ENCODE measurements at regions not wholly inside any gene's neighbourhood (a gene's known extent, or its start where the extent isn't known, plus 50 kb on each side); places are given as distances from the start of the nearest gene placed in this dataset.

DNA sequence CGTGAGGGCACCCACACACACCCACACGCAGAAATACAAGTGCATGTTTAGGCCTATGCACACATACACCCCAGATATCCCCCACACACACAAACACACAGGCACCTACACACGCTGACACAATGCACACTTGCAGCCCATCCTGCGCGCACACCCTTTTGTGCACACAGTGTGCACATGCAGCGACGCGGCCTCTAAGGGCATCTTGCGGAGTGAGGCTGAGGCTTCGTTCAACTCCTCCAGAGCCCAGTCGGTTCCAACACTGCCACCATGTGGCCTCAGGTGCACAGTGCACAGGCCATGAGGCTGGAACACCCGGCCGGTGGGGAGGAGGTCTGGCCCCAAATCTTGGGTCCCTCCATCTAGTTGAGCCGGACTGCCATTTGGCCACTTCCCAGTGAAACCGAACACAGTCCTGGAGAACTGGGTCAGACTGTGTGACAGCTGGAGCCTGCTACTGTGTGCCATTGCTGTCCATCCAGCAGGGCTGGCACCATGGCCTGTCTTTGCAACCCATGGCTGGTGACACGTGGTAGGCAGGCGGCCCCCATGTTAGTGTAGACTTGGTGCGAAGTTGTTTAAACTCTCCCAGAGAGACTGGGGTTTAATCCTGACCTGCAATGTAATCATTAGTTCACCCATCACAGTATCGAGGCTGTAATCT lies 97.7 kb upstream of the MVB12B start:
- Histone ChIP-seq H3K9ac (ENCODE audit: insufficient read depth in 1 of 2, low read depth in 2 of 2, low read length in 2 of 2) (no peak overlapping the region), H3K79me2 (ENCODE audit: control insufficient read depth, insufficient read depth, low read length) (no peaks in the 10 kb centered on the region), H3K27me3 (ENCODE audit: control insufficient read depth in 2 of 2, insufficient read depth in 2 of 2, low read length in 2 of 2) (peaks cover 0 to 32% of the 10 kb centered on the region in 2 experiments; a peak in 4 of 5 replicates), H3K4me2 (ENCODE audit: insufficient read depth, low read length) (no peak overlapping the region), H3K9me3 (replicated peaks; ENCODE audit: control insufficient read depth, insufficient read depth, low read depth, low read length) (no peaks in the 10 kb centered on the region), H3K27ac (ENCODE audit: extremely low read depth, low read depth, low read length) (no peak overlapping the region), H3K4me1 (replicated peaks in 1 of 2; ENCODE audit: control insufficient read depth in 2 of 2, insufficient read depth in 2 of 2, low read length in 2 of 2) (no peaks in the 10 kb centered on the region), H3K9me1 (ENCODE audit: control insufficient read depth, insufficient read depth, low read length) (no peaks in the 10 kb centered on the region), H2AFZ (ENCODE audit: low read depth, low read length) (no peak overlapping the region), H3K36me3 (ENCODE audit: control insufficient read depth, insufficient read depth, low read length) (no peaks in the 10 kb centered on the region), H4K20me1 (replicated peaks; ENCODE audit: control insufficient read depth, insufficient read depth, low read length) (peaks cover 5% of the 10 kb centered on the region; the same call in 1 of the 2 replicates), H3K4me3 (no peak overlapping the region)
- in situ Hi-C loops (cut with MboI) = no loop called here
- no TSS peak for BruUV-seq (replicated peaks)
- WGBS (ENCODE audit: insufficient coverage, low coverage, missing lambda C conversion rate) = 3% methylated on average over 14 of the region's 19 CpGs
- POLR2A ChIA-PET = no interaction called here
- FAIRE-seq (peak; percentile 88), DNase-seq (ENCODE audit: extremely low read depth in 1 of 4, low spot score in 3 of 4) (peak; percentile 70 to 82 (median 76)), ATAC-seq (peak; percentile 99)
- intact Hi-C loops (cut with micrococcal nuclease) = loop anchor here (2.0 kb wide), 1 partner anchor 820 kb away; no protein-coding TSS in a partner anchor
- CTCF ChIA-PET (ENCODE audit: low intra/inter-chr PET ratio) = interaction anchor here (0.5 to 1.8 kb wide), 3 partner anchors 262 to 821 kb away, joined by 3 to 7 read pairs (median 4); no protein-coding TSS in a partner anchor
- TF ChIP-seq HDAC1 (IDR thresholded peaks at IDR 0.05) (no peak), MCM2 (IDR thresholded peaks at IDR 0.05; ENCODE audit: low read depth) (no peak), JUND (IDR thresholded peaks at IDR 0.05; ENCODE audit: borderline replicate concordance, low read depth, low read length) (no peak), JUND (tag; IDR thresholded peaks at IDR 0.05; ENCODE audit: borderline replicate concordance, low read depth, low read length) (no peak), CREM (IDR thresholded peaks at IDR 0.05; ENCODE audit: low read depth) (peak; percentile 37; the same call in 1 of the 2 replicates), ZFPM2 (CRISPR knock-in tag; IDR thresholded peaks at IDR 0.05) (no peak), NFRKB (IDR thresholded peaks at IDR 0.05; ENCODE audit: low read depth) (no peak), KDM1A (IDR thresholded peaks at IDR 0.05) (peak in 1 of 2 experiments; percentile 40; a peak in 1 of 4 replicates), HLTF (IDR thresholded peaks at IDR 0.05) (no peak), NCOA2 (IDR thresholded peaks at IDR 0.05; ENCODE audit: partially characterized antibody in 2 of 2) (no peak), KDM4B (IDR thresholded peaks at IDR 0.05; ENCODE audit: borderline replicate concordance in 2 of 2, low read depth in 1 of 2) (no peak), NFXL1 (CRISPR knock-in tag; IDR thresholded peaks at IDR 0.05) (no peak), ATF7 (IDR thresholded peaks at IDR 0.05) (0 out of 2 replicates have a peak, but pooled peaks have one; percentile 9), ZZZ3 (IDR thresholded peaks at IDR 0.05) (no peak), ZBTB1 (CRISPR knock-in tag; IDR thresholded peaks at IDR 0.05; ENCODE audit: borderline replicate concordance, low read depth) (no peak), RB1 (IDR thresholded peaks at IDR 0.05; ENCODE audit: low read depth) (peak; percentile 67; the same call in 1 of the 2 replicates), MYC (IDR thresholded peaks at IDR 0.05; ENCODE audit: low read depth, low read length) (peak; percentile 35; the same call in 1 of the 2 replicates), MYC (CRISPR knock-in tag; IDR thresholded peaks at IDR 0.05; ENCODE audit: borderline replicate concordance, low read depth) (no peak), HMG20A (CRISPR knock-in tag; conservative IDR thresholded peaks at IDR 0.05) (no peak), PHB (CRISPR knock-in tag; IDR thresholded peaks at IDR 0.05) (no peak), HDAC6 (IDR thresholded peaks at IDR 0.05; ENCODE audit: low read depth, low read length) (no peak)
- TF ChIP-seq, protein P1, sequence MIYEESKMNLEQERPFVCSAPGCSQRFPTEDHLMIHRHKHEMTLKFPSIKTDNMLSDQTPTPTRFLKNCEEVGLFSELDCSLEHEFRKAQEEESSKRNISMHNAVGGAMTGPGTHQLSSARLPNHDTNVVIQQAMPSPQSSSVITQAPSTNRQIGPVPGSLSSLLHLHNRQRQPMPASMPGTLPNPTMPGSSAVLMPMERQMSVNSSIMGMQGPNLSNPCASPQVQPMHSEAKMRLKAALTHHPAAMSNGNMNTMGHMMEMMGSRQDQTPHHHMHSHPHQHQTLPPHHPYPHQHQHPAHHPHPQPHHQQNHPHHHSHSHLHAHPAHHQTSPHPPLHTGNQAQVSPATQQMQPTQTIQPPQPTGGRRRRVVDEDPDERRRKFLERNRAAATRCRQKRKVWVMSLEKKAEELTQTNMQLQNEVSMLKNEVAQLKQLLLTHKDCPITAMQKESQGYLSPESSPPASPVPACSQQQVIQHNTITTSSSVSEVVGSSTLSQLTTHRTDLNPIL (CRISPR knock-in tag; IDR thresholded peaks at IDR 0.05) = no peak
- TF ChIP-seq, protein P2, sequence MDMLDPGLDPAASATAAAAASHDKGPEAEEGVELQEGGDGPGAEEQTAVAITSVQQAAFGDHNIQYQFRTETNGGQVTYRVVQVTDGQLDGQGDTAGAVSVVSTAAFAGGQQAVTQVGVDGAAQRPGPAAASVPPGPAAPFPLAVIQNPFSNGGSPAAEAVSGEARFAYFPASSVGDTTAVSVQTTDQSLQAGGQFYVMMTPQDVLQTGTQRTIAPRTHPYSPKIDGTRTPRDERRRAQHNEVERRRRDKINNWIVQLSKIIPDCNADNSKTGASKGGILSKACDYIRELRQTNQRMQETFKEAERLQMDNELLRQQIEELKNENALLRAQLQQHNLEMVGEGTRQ (CRISPR knock-in tag; IDR thresholded peaks at IDR 0.05) = no peak

Data from K562 (cell line).